ENCODE measurements at regions not wholly inside any gene's neighbourhood (a gene's known extent, or its start where the extent isn't known, plus 50 kb on each side); places are given as distances from the start of the nearest gene placed in this dataset.

DNA sequence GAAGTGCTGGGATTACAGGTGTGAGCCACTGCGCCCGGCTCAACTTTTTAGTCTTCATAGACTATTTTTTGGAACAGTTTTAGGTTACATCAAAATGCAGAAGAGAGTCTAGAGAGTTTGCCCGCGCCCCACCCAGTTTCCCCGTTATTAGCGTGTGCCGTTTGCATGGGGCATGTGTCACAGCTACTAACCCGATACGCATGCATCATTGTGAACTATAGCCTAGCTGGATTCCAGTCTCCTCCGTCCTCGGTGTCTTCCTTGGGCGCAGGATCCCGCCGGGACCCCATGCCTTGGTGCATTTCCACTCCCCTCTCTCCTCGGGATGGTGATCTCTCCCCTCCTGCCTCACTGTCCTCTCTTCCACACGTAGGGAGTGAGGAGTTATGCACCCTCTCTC, 85.5 kb upstream of the ADRA2C start:
- Histone ChIP-seq H3K4me3 (no peak overlapping the region), H3K4me1 (no peaks in the 10 kb centered on the region), H3K27ac (no peak overlapping the region), H3K9me3 (no peaks in the 10 kb centered on the region), H3K27me3 (peaks cover 0 to 23% (median 16%) of the 10 kb centered on the region in 3 donors), H3K36me3 (no peaks in the 10 kb centered on the region)
- ATAC-seq (no peak), DNase-seq (no peak)
- intact Hi-C loops (cut with DNase I; ENCODE audit: low total_unique reads) = no loop called here
- TF ChIP-seq POLR2A (IDR thresholded peaks at IDR 0.05) = no peak
- TF ChIP-seq, protein P1, sequence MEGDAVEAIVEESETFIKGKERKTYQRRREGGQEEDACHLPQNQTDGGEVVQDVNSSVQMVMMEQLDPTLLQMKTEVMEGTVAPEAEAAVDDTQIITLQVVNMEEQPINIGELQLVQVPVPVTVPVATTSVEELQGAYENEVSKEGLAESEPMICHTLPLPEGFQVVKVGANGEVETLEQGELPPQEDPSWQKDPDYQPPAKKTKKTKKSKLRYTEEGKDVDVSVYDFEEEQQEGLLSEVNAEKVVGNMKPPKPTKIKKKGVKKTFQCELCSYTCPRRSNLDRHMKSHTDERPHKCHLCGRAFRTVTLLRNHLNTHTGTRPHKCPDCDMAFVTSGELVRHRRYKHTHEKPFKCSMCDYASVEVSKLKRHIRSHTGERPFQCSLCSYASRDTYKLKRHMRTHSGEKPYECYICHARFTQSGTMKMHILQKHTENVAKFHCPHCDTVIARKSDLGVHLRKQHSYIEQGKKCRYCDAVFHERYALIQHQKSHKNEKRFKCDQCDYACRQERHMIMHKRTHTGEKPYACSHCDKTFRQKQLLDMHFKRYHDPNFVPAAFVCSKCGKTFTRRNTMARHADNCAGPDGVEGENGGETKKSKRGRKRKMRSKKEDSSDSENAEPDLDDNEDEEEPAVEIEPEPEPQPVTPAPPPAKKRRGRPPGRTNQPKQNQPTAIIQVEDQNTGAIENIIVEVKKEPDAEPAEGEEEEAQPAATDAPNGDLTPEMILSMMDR (IDR thresholded peaks at IDR 0.05 in 4 of 5, conservative IDR thresholded peaks at IDR 0.05 in 1 of 5) = no peak
- in situ Hi-C loops (cut with MboI; ENCODE audit: low sequenced_read_pairs in 4 of 4) = no loop called here

DNA sequence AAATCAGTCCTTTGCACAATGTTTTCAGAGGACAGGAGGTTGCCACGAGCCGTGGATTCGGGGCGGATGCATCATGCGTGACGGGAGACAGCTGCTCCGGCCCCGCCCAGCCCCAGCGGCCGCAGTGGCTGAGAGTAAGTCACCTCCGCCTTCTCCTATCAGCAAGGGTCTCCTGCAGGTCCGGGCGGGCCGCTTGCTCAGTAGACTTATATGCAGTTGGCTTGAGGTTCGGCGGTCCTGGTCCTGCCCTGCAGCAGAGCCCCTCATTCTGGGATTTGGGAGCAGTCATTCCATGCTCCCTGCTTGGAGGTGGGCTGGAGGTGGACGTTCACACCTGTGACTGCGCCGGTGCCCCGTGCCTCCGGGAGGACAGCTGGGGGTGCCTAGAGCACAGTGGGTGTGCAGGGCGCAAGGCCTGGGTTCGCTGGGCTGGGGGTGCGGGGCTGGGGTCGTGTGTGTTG, 86.3 kb upstream of the ADRA2C start:
- in situ Hi-C loops (cut with MboI; ENCODE audit: low sequenced_read_pairs in 4 of 4) = no loop called here
- intact Hi-C loops (cut with DNase I; ENCODE audit: low total_unique reads) = no loop called here
- Histone ChIP-seq H3K4me1 (no peaks in the 10 kb centered on the region), H3K36me3 (no peaks in the 10 kb centered on the region), H3K27me3 (peaks cover 0 to 23% (median 16%) of the 10 kb centered on the region in 3 donors), H3K27ac (no peak overlapping the region), H3K4me3 (no peak overlapping the region), H3K9me3 (no peaks in the 10 kb centered on the region)
- no peak for ATAC-seq
- TF ChIP-seq POLR2A (IDR thresholded peaks at IDR 0.05) = no peak
- TF ChIP-seq, protein P1 (IDR thresholded peaks at IDR 0.05 in 4 of 5, conservative IDR thresholded peaks at IDR 0.05 in 1 of 5) = no peak
- peak in 1 of 2 donors; percentile 2 for DNase-seq

DNA sequence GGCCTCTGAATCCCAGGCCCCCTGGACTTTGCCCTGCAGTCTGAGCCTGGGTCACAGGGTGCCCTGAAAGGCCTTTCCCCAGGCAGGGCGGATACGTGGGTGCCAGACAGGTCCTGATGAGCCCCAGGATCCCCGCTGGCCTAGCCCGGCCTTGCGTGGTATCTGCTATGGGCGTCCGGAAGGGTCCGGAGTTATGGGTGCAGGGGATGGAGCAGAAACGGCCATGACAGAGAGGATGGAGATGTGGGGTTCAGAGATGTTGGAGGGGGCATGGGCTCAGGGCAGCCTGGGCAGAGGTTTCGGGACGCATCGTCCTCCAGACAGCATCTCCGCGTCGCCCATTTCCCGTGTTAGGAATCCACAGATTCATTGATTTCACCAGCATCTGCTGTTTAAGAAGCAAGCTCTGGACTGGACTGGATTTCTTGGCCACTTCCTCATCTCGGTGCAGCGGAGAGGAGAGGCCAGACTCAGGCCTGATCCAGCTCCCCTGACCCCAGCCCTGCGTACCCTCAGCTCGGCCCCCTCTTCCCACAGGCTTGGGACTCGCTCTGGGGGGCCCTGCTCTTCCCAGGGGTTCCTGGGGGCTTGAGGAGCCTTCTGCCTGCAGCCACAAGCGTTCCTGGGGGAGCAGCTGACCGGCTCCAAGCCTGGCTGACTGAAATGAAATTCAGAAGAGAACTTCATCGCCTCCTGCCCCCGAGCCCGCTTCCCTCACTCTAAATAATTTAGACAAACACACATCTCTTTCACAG, 86.9 kb upstream of the ADRA2C start:
- Histone ChIP-seq H3K36me3 (no peaks in the 10 kb centered on the region), H3K27me3 (peaks cover 0 to 23% (median 16%) of the 10 kb centered on the region in 3 donors), H3K9me3 (no peaks in the 10 kb centered on the region), H3K4me3 (no peak overlapping the region), H3K27ac (no peak overlapping the region), H3K4me1 (no peaks in the 10 kb centered on the region)
- DNase-seq = peak in 1 of 2 donors; percentile 4
- in situ Hi-C loops (cut with MboI; ENCODE audit: low sequenced_read_pairs in 4 of 4) = no loop called here
- TF ChIP-seq, protein P1 (IDR thresholded peaks at IDR 0.05 in 4 of 5, conservative IDR thresholded peaks at IDR 0.05 in 1 of 5) = no peak
- TF ChIP-seq POLR2A (IDR thresholded peaks at IDR 0.05) = no peak
- ATAC-seq = no peak
- intact Hi-C loops (cut with DNase I; ENCODE audit: low total_unique reads) = no loop called here

DNA sequence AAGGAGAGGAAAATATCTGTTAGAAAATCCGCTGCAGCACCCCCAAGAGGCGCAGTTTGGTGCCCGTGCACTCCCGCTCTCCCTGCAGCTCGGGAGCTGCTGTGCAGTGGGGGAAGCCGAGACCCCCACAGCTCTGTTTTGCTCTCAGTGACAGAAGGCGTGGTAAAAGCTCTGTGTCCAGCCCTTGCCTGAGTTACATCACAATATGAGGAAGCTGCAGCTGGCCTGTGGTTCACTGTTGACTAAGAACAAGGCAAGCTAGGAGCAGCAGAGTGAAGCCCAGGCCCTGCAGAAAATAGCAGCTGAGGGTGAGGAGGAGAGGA, 88.5 kb upstream of the ADRA2C start:
- intact Hi-C loops (cut with DNase I; ENCODE audit: low total_unique reads) = no loop called here
- no peak overlapping the region for H3K27ac ChIP-seq
- TF ChIP-seq, protein P1 (IDR thresholded peaks at IDR 0.05 in 4 of 5, conservative IDR thresholded peaks at IDR 0.05 in 1 of 5) = no peak
- TF ChIP-seq POLR2A (IDR thresholded peaks at IDR 0.05) = no peak
- peaks cover 0 to 17% (median 13%) of the 10 kb centered on the region in 3 donors for H3K27me3 ChIP-seq
- DNase-seq (no peak), ATAC-seq (no peak)
- no peaks in the 10 kb centered on the region for H3K4me1 ChIP-seq
- no peak overlapping the region for H3K4me3 ChIP-seq
- H3K36me3 ChIP-seq = no peaks in the 10 kb centered on the region
- in situ Hi-C loops (cut with MboI; ENCODE audit: low sequenced_read_pairs in 4 of 4) = no loop called here
- H3K9me3 ChIP-seq = no peaks in the 10 kb centered on the region

Data from gastrocnemius medialis (tissue), 4 donors.